HG03064 (cell line): ENCODE measurements at regions not wholly inside any gene's neighbourhood (a gene's known extent, or its start where the extent isn't known, plus 50 kb on each side); places are given as distances from the start of the nearest gene placed in this dataset.

ENCODE experiments used
- ATAC-seq: cut with Tn5 transposase; IDR thresholded peaks from one replicate; pipeline ENCODE4 v1.9.1; 2021; ENCODE audit warnings: low read depth; ENCODE audit not compliant: unreplicated experiment

- ATAC-seq, result no peak
These were observed 274.7 kb upstream of the SNX7 start for GRCh38 chr1:98386675-98387440.

DNA sequence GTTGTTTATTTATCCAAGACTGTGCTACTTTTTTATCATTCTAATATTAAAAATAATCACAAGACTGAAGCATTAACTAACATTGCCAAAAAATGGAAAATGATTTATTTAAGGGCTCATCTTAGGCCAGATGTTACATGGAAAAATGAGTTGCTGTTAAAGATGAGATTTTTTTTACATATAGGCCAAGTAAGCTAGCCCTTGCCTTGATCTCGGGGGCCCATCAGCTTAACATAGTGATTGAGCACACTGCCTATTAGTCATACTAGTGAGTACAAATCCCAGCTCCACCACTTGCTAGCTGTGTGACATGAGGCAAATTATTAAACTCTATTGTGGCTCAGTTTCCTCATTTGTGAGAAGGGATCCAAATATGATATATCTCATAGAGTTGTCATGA lies 275.9 kb upstream of the SNX7 start:
- no peak for ATAC-seq

DNA sequence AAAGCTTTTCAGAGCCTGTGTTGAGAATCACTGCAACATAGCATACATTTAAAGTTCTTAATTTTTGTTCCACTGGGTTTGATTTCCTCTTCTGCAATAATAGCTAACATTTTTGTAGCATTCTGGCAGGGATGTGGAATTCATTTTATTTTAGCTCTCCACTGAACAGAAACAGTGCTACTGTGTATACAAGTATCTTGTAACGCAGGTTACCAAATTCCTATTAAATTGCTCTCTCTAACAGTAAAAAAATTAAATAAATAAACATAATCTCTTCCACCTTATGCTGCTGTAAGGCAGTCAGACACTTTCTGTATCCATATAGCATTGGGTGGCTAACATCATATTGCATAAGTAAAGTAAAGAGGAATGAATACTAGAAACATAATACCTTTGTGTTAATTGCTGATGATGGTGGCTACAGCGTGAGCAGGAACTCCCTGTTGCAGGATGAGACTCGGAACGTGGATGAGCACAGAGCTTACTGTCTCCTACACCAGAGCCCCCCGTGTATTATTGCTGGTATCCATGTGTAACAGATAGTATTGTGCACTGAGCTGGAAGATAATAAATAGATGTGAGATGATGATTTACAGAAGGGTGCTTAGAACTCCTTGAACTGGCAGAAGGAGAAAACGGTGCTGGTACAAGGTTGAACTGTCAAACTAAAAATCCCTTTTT lies 276.9 kb upstream of the SNX7 start:
- ATAC-seq, result no peak

- ATAC-seq, result no peak
These were observed 278.4 kb upstream of the SNX7 start for GRCh38 chr1:98382986-98383740.

DNA sequence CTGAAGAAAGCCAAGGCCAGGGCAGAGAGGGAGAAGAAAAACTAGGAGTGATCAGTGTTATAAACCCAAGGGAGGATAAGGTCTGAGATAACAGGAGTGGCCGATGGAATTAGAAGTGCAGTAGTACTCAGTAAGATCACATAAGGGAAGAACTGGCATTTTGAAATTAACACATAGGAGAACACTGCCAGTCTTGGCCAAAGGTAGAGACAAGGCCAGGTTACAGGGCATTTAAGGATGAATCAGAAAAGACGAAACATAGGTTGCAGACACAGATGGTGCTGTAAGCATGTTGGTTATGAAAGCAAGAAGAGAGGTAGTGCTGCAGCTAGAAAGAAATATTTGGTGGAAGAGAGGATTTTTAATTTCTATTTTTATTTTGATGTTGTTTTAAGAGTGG lies 278.9 kb upstream of the SNX7 start:
- ATAC-seq, result no peak

- ATAC-seq, result no peak
These were observed 287.4 kb upstream of the SNX7 start for GRCh38 chr1:98374098-98374497.

GRCh38 chr1:98373056-98373455 lies 288.5 kb upstream of the SNX7 start:
- ATAC-seq, result no peak

- ATAC-seq, result no peak
These were observed 289.8 kb upstream of the SNX7 start for GRCh38 chr1:98371764-98372163.

GRCh38 chr1:98369463-98369862 lies 292.1 kb upstream of the SNX7 start:
- no peak for ATAC-seq

DNA sequence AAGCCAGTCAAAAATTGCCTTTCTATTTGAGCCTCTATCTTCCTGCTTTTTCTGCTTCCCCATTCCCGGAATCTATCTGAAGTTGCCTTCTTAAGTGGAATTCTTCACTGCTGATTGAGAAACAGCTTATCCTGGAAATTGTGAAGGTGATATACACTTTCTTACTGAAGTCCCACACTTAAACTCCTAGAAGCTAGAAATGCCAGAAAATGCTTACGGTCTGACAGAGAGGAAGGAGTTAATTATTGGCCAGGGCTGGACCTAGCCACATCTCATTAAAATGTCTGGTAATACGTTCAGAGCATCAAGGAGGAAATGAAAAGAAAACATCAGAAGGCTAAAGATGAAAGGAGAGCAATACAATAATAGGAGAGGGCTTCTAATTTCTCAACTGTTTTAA lies 292.5 kb upstream of the SNX7 start:
- no peak for ATAC-seq

DNA sequence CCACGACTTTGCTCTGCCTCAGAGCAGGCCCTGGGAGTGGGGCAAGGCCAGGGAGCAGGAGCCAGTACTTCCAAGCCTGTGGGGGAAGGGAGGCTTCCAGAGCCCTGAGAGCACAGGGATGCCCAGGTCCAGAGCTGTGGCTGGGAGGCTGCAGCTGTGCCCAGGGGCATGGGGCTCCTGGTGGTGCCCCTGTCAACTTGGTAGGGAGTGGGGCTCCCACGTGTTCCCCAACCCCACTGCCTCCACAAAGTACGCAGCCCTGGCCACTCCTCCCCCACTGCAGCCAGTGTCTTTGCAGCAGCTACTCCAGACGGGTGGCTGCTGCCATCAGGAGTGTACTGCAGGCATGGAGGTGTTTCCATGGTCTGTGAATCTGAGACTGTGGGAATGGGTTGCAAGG lies 294.1 kb upstream of the SNX7 start:
- no peak for ATAC-seq

- ATAC-seq, result no peak
These were observed 295.2 kb upstream of the SNX7 start for GRCh38 chr1:98366343-98366742.

GRCh38 chr1:98364544-98364943 lies 297.0 kb upstream of the SNX7 start:
- ATAC-seq, result no peak

GRCh38 chr1:98360864-98361263 lies 300.7 kb upstream of the SNX7 start:
- ATAC-seq, result no peak

- no peak for ATAC-seq
These were observed 305.7 kb upstream of the SNX7 start for GRCh38 chr1:98355656-98356383.

DNA sequence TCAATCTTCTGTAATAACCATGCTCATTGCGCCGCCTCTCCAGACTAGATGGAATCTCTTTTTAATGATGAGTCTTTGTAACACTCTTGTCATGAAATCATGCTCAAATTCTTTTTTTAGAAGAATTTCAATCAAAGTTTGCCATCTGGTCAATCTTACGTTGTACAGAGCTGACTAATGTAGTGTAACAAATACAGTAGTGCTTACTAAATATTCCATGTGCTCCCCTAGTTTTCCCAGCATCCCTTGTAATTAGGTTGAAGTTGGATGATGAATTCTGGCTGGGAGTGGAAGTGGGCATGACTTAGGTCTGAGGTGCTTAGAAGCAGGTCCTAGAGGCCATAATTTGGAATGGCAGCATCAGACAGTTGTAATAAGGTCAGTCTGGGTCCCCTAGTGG lies 309.1 kb upstream of the SNX7 start:
- ATAC-seq, result no peak

- ATAC-seq, result no peak
These were observed 310.0 kb upstream of the SNX7 start for GRCh38 chr1:98351561-98351960.

- no peak for ATAC-seq
These were observed 316.1 kb upstream of the SNX7 start for GRCh38 chr1:98345417-98345816.

DNA sequence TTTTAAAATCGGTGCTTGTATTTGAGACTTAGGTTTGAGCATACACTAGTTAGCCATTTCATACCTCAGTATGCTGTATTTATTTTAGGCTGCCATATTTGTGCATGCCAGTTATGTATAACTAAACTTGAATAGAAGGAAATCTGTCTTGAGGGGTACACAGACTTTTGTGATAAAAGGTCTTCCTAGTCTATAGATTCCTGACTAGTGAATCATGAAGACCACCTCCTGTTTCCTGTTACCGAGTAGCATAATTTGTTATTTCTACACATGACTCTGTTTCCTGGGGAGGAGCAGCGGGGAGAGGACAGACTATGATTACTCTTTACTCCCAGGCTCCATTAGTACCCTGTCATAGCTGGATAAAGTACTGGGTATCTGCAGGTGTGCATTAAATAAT lies 316.8 kb upstream of the SNX7 start:
- ATAC-seq, result no peak

DNA sequence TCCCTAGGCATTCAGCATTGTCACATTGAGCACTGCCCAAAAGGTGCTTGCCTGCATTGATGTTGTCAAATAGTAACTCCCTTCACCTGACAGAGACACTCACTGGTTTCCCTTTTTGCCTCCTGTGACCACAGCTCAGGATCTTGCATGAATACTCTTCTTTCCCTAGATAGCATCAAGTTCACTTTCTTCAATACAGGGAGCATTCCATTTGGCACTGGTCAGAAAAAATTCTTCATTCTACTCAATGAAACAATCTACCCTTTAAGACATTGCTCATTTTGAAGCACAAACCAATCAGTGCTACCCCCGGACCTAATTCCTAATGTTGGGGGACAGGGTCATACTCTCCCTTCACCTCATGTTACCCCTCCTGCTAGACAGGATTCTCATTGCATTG lies 319.0 kb upstream of the SNX7 start:
- no peak for ATAC-seq

DNA sequence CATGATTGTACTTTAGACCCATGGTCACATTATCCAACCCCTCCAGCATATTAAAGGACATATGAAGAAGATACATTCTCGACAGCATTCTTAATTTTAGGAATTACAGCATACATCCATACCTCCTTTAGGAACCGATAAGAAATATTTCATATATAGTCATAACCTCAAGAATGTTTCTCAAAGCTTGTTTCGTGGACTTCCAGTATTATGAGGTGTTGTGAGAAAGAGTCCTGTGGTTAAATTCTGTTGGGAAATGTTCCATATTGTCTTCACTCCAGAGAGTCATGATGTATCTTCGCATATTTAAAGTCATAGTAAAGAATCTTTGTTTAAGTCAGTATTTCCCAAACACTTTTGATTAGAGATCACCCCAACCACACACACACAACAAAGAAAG lies 321.0 kb upstream of the SNX7 start:
- no peak for ATAC-seq
